Inflammatory macrophage (primary cell): ENCODE measurements at regions not wholly inside any gene's neighbourhood (a gene's known extent, or its start where the extent isn't known, plus 50 kb on each side); places are given as distances from the start of the nearest gene placed in this dataset.

Experiments
- DNase-seq, 2 donors: peaks; one replicate each; pipeline ENCODE4 v3.0.0-alpha.2; 2020 to 2022

- DNase-seq: no peak
Measured at GRCh38 chr12:70157099-70157498, 86.1 kb upstream of the CNOT2 start.

GRCh38 chr12:70165450-70165849 is 77.8 kb upstream of the CNOT2 start:
- no peak for DNase-seq

GRCh38 chr12:70176290-70176689 is 66.9 kb upstream of the CNOT2 start:
- DNase-seq: no peak

- no peak for DNase-seq
Measured at GRCh38 chr12:70177631-70178030, 65.6 kb upstream of the CNOT2 start.

DNA sequence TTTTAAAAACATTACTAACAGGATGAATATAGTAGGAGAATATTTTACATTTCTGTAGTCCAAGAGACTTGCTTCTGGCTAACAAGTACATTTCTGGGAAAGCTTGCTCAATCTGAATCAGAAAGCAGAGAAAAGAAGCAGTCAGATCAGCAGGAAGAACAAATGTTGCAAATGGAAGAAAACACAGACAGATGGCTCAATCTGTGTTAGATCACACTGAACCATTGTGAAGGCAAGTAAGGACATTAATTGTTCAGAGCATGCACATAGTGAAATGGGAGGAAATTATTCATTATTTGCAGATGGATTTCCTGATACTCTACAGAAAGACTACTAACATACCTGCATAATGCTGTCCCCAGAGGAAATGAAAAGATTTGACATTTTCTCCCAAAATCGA is 65.2 kb upstream of the CNOT2 start:
- no peak for DNase-seq

DNA sequence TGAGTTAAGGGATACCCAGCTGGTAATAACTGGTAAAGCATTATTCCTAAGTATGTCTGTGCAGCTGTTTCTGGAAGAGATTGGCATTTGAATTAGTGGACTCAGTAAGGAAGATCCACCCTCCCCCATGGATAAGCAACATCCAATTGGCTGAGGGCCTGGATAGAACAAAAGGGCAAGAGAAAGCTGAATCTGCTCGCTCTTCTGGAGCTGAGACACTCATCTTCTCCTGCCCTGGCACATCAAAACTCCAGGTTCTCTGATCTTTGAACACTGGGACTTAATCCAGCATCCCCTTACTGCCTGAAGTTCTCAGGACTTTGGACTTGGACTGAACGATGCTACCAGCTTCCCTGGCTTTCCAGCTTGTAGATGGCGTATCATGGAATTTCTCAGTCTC is 63.1 kb upstream of the CNOT2 start:
- DNase-seq: no peak

GRCh38 chr12:70185301-70185700 is 57.9 kb upstream of the CNOT2 start:
- no peak for DNase-seq

GRCh38 chr12:70186436-70186835 is 56.8 kb upstream of the CNOT2 start:
- DNase-seq: no peak

DNA sequence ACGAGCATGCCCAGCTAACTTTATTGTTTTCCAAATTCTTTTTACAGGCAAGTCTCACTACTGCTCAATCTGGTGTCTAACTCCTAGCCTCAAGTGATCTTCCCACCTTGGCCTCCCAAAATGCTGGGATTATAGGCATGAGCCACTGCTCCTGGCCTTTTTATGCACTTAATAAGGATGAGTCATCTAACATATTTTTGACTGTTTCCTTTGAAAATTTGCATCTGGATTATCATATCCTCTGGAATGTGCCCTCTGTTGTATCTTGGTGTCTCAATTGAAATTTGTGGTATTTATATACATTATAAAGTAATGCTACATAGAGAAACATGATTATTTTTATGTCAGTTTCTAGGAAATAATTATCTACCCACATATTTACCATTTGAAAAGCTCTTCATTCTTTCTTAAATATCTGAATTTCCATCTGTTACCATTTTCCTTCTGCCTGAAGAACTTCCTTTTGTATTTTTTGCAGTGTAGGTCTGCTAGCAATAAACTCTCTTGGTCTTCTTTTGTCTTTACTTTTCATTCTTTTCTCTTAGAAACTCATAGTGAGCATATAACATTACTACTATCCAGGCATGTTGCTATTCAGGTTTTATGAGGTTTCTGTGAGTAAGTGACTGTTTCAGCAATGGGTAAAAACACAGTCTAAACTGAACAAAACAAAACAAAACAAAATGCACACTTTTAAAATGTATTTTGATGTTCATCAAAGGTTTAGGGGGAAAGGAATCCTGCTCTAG is 52.8 kb upstream of the CNOT2 start:
- no peak for DNase-seq
